Endothelial cell of umbilical vein (primary cell): ENCODE measurements at regions not wholly inside any gene's neighbourhood (a gene's known extent, or its start where the extent isn't known, plus 50 kb on each side); places are given as distances from the start of the nearest gene placed in this dataset.

ENCODE experiments used
- BruUV-seq: library from RNA; stranded (reverse); fragments of 400-500 nt; replicated peaks from 2 replicates; lab custom pipeline; 2021; lab: Mats Ljungman, UMichigan
- CTCF ChIA-PET: fragments of 300-600, 350-600 bp; sonication (Branson Sonifier 250); formaldehyde crosslinking; loops from one replicate; lab custom pipeline; 2021; ENCODE audit warnings: antibody characterized with exemption, inconsistent platforms; lab: Charles Lee
- POLR2A ChIA-PET: fragments of 300-600, 350-600 bp; sonication (Branson Sonifier 250); formaldehyde crosslinking; loops from one replicate; lab custom pipeline; 2021; ENCODE audit warnings: antibody characterized with exemption, inconsistent platforms; lab: Charles Lee
- DNase-seq: peaks from one replicate; pipeline ENCODE4 v3.0.0-alpha.2; 2011; ENCODE audit warnings: low read depth, low spot score
- FAIRE-seq: peaks from 2 replicates; lab custom pipeline; 2011; peaks lifted over from hg19 to GRCh38; lab: Jason Lieb, UNC
- H2AFZ ChIP-seq: 2 replicates; pipeline ENCODE4 v1.6.0; 2012; ENCODE audit warnings: low read depth, low read length, control low read depth, inconsistent platforms
- H3K27ac ChIP-seq: 2 replicates; pipeline ENCODE4 v1.5.1; 2011; ENCODE audit warnings: low read depth, mild to moderate bottlenecking, control low read depth, low read length, moderate library complexity; ENCODE audit not compliant: insufficient read depth
- H3K27me3 ChIP-seq, 2 experiments: 2 replicates each; pipeline versions ENCODE4 v1.6.0 to v1.6.1; 2011; ENCODE audit warnings: low read length in 2 of 2, mixed read lengths in 1 of 2; ENCODE audit not compliant: control insufficient read depth in 2 of 2, insufficient read depth in 2 of 2
- H3K36me3 ChIP-seq, 2 experiments: 2 replicates in 1 of 2; 3 replicates in 1 of 2; pipeline ENCODE4 v1.5.1; 2011; ENCODE audit warnings: low read length in 2 of 2, mild to moderate bottlenecking in 1 of 2, moderate library complexity in 1 of 2; ENCODE audit not compliant: control insufficient read depth in 2 of 2, insufficient read depth in 2 of 2; ENCODE audit errors: extremely low read depth in 1 of 2
- H3K4me1 ChIP-seq: 3 replicates; pipeline ENCODE4 v1.5.1; 2011; ENCODE audit warnings: mild to moderate bottlenecking, low read length; ENCODE audit not compliant: control insufficient read depth, insufficient read depth; ENCODE audit errors: extremely low read depth
- H3K4me2 ChIP-seq: 2 replicates; pipeline ENCODE4 v1.6.1; 2011; ENCODE audit warnings: low read length, control low read depth, mixed read lengths; ENCODE audit not compliant: insufficient read depth
- H3K4me3 ChIP-seq, 3 experiments: fragments of 200-600 bp in 1 of 3; sonication (generic), shearing (Covaris generic) in 1 of 3; replicated peaks in 1 of 3; 2 replicates each; pipeline ENCODE4 v1.5.1; 2011 to 2016; ENCODE audit warnings: control low read depth in 3 of 3, low read length in 3 of 3, mild to moderate bottlenecking in 2 of 3, inconsistent platforms in 1 of 3, low read depth in 1 of 3, moderate library complexity in 1 of 3; ENCODE audit not compliant: insufficient read depth in 1 of 3
- H3K79me2 ChIP-seq: 2 replicates; pipeline ENCODE4 v1.6.0; 2012; ENCODE audit warnings: low read length, inconsistent platforms; ENCODE audit not compliant: control insufficient read depth, insufficient read depth
- H3K9ac ChIP-seq: replicated peaks from 2 replicates; pipeline ENCODE3; 2011; ENCODE audit warnings: low read length, control low read depth; ENCODE audit not compliant: insufficient read depth; ENCODE audit errors: extremely low read depth
- H3K9me1 ChIP-seq: replicated peaks from 3 replicates; pipeline ENCODE4 v1.6.0; 2011; ENCODE audit warnings: mild to moderate bottlenecking, low read length; ENCODE audit not compliant: control insufficient read depth, insufficient read depth; ENCODE audit errors: extremely low read depth
- H3K9me3 ChIP-seq: replicated peaks from 2 replicates; pipeline ENCODE4 v1.5.1; 2012; ENCODE audit warnings: low read length, inconsistent platforms; ENCODE audit not compliant: control insufficient read depth, insufficient read depth
- H4K20me1 ChIP-seq: replicated peaks from 2 replicates; pipeline ENCODE3; 2011; ENCODE audit warnings: mild to moderate bottlenecking, low read length; ENCODE audit not compliant: control insufficient read depth, insufficient read depth; ENCODE audit errors: extremely low read depth
- EZH2 ChIP-seq: IDR thresholded peaks from 2 replicates; pipeline ENCODE4 v1.6.1; 2012; ENCODE audit warnings: borderline replicate concordance, low read depth, mild to moderate bottlenecking, moderate library complexity, low read length, inconsistent platforms; ENCODE audit not compliant: severe bottlenecking
- FOS ChIP-seq: IDR thresholded peaks from 2 replicates; pipeline ENCODE4 v1.6.1; 2011; ENCODE audit warnings: mild to moderate bottlenecking, low read length, moderate library complexity, borderline replicate concordance; ENCODE audit not compliant: insufficient read depth
- GATA2 ChIP-seq: IDR thresholded peaks from 2 replicates; pipeline ENCODE4 v1.7.0; 2011; ENCODE audit warnings: low read depth, mild to moderate bottlenecking, moderate library complexity, mixed read lengths, low read length; ENCODE audit not compliant: insufficient read length, insufficient read depth
- JUN ChIP-seq: IDR thresholded peaks from 2 replicates; pipeline ENCODE4 v1.6.1; 2011; ENCODE audit warnings: borderline replicate concordance, low read depth; ENCODE audit not compliant: insufficient read length, insufficient read depth
- MYC ChIP-seq: IDR thresholded peaks from one replicate; pipeline ENCODE4 v1.6.1; 2011; ENCODE audit warnings: mild to moderate bottlenecking, low read depth, low read length
- POLR2A ChIP-seq: IDR thresholded peaks from 2 replicates; pipeline ENCODE4 v1.6.1; 2012; ENCODE audit warnings: low read depth, mild to moderate bottlenecking, control low read depth, low read length
- POLR2AphosphoS5 ChIP-seq: IDR thresholded peaks from 2 replicates; pipeline ENCODE4 v1.6.1; 2012; ENCODE audit warnings: low read depth, mild to moderate bottlenecking, control low read depth, low read length, moderate library complexity; ENCODE audit not compliant: insufficient read depth
- dilution Hi-C: fragments of 300-500 bp; cut with MboI; formaldehyde crosslinking; loops from one replicate; pipeline ENCODE4 v1.15.0; 2019; ENCODE audit warnings: low sequenced_read_pairs; ENCODE audit not compliant: extremely low pct_ligation_motif_present
- intact Hi-C: fragments of 100-400 bp; cut with micrococcal nuclease; formaldehyde crosslinking; loops from one replicate; pipeline ENCODE4 v1.10.0; 2022
- TF ChIP-seq, protein P1 (sequence below), 2 donors: IDR thresholded peaks; 1 replicate in 1 of 2; 2 replicates in 1 of 2; pipeline ENCODE4 v1.5.1; 2011; ENCODE audit warnings: low read length in 2 of 2, mild to moderate bottlenecking in 2 of 2, moderate library complexity in 2 of 2, control low read depth in 1 of 2, inconsistent platforms in 1 of 2, low read depth in 1 of 2; ENCODE audit not compliant: insufficient read depth in 1 of 2; ENCODE audit errors: extremely low read depth in 1 of 2
- TF ChIP-seq, protein P2 (sequence below): IDR thresholded peaks from 2 replicates; pipeline ENCODE4 v1.6.1; 2011; ENCODE audit not compliant: insufficient read depth, insufficient read length

DNA sequence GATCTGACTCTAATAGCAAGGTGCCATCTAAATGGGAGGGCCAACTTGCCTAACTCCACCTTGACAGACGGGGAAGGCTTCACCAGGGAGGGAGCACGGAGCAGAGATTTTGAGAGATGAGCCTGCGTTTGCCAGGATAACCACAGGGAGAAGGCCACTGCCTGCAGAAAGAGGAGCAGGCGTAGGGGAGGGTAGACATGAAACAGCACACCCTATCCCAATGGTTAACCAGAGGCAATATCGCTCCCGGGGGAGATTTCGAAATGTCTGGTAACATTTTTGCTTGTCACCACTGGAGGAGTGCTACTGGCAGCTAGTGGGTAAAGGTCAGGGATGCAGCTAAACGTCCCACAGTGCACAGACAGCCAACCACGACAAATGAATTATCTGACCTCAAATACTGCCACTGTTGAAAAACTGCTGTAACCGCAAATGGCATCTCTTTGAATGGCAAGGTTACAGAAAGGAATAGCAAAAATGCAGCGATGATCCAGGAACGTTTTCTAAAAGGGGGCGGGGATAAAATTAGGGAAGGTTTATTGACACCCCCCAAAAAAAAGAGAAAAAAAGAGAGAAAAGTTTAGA, 126.0 kb upstream of the ATF7IP start:
- H3K4me2 ChIP-seq: no peak overlapping the region
- FAIRE-seq: no peak

More for the DNA sequence above, 126.0 kb upstream of the ATF7IP start:
- H3K27me3 ChIP-seq: no peaks in the 10 kb centered on the region
- no peaks in the 10 kb centered on the region for H3K9me3 ChIP-seq
- BruUV-seq: no TSS peak
- dilution Hi-C loops: no loop called here
- no peak overlapping the region for H3K9ac ChIP-seq
- H4K20me1 ChIP-seq: no peaks in the 10 kb centered on the region
- no peak for DNase-seq
- POLR2A ChIA-PET: interaction anchor here (1.5 kb wide), 1 partner anchor 126 kb away, joined by 3 read pairs; the partner anchor contains the start of gene ATF7IP
- no peaks in the 10 kb centered on the region for H3K79me2 ChIP-seq
- H3K4me3 ChIP-seq: no peak overlapping the region
- H3K4me1 ChIP-seq: no peaks in the 10 kb centered on the region
- H3K27ac ChIP-seq: no peak overlapping the region
- H2AFZ ChIP-seq: no peak overlapping the region
- no peak for TF ChIP-seq EZH2
- TF ChIP-seq, protein P1, sequence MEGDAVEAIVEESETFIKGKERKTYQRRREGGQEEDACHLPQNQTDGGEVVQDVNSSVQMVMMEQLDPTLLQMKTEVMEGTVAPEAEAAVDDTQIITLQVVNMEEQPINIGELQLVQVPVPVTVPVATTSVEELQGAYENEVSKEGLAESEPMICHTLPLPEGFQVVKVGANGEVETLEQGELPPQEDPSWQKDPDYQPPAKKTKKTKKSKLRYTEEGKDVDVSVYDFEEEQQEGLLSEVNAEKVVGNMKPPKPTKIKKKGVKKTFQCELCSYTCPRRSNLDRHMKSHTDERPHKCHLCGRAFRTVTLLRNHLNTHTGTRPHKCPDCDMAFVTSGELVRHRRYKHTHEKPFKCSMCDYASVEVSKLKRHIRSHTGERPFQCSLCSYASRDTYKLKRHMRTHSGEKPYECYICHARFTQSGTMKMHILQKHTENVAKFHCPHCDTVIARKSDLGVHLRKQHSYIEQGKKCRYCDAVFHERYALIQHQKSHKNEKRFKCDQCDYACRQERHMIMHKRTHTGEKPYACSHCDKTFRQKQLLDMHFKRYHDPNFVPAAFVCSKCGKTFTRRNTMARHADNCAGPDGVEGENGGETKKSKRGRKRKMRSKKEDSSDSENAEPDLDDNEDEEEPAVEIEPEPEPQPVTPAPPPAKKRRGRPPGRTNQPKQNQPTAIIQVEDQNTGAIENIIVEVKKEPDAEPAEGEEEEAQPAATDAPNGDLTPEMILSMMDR (IDR thresholded peaks at IDR 0.05; ENCODE audit: extremely low read depth in 1 of 2, insufficient read depth in 1 of 2, low read depth in 1 of 2, low read length in 2 of 2): no peak
- TF ChIP-seq FOS: no peak
- TF ChIP-seq MYC: no peak
- no peak for TF ChIP-seq JUN
- TF ChIP-seq GATA2: no peak
- no peak for TF ChIP-seq POLR2A
- no peak for TF ChIP-seq POLR2AphosphoS5
- TF ChIP-seq, protein P2, sequence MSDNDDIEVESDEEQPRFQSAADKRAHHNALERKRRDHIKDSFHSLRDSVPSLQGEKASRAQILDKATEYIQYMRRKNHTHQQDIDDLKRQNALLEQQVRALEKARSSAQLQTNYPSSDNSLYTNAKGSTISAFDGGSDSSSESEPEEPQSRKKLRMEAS: no peak
- intact Hi-C loops: loop anchor here (2.0 kb wide), 1 partner anchor 425 kb away; no protein-coding TSS in a partner anchor
- no peaks in the 10 kb centered on the region for H3K9me1 ChIP-seq
- H3K36me3 ChIP-seq: no peaks in the 10 kb centered on the region
- CTCF ChIA-PET: interaction anchor here (1.4 to 5.0 kb wide), 14 partner anchors 11 to 531 kb away, joined by 4 to 142 read pairs (median 24); partner anchors contain the start of gene ATF7IP
